Spleen (tissue), 11 donors: ENCODE measurements at regions not wholly inside any gene's neighbourhood (a gene's known extent, or its start where the extent isn't known, plus 50 kb on each side); places are given as distances from the start of the nearest gene placed in this dataset.

Source experiments
- DNase-seq: peaks from one replicate; pipeline ENCODE4 v3.0.0-alpha.2; 2020
- H3K27ac ChIP-seq, 8 donors: fragments of 200-600 bp; sonication (generic) in 7 of 8; 1 replicate in 4 of 8; 2 replicates in 4 of 8; pipeline versions ENCODE4 v1.5.0 to v1.8.0; 2016 to 2021; ENCODE audit warnings: inconsistent platforms in 4 of 8, mild to moderate bottlenecking in 4 of 8, moderate library complexity in 1 of 8
- H3K27me3 ChIP-seq, 7 donors: fragments of 200-600 bp; sonication (generic) in 6 of 7; replicated peaks in 1 of 7; 1 replicate in 4 of 7; 2 replicates in 3 of 7; pipeline versions ENCODE4 v1.5.0 to v1.8.0; 2016 to 2021; ENCODE audit warnings: inconsistent platforms in 3 of 7, mild to moderate bottlenecking in 1 of 7
- H3K36me3 ChIP-seq, 6 donors: fragments of 200-600 bp; sonication (generic) in 5 of 6; 1 replicate in 4 of 6; 2 replicates in 2 of 6; pipeline versions ENCODE4 v1.5.0 to v1.8.0; 2016 to 2021; ENCODE audit warnings: inconsistent platforms in 2 of 6
- H3K4me1 ChIP-seq, 6 donors: fragments of 200-600 bp; sonication (generic) in 5 of 6; 1 replicate in 3 of 6; 2 replicates in 3 of 6; pipeline versions ENCODE4 v1.5.0 to v1.8.0; 2016 to 2021; ENCODE audit warnings: inconsistent platforms in 3 of 6
- H3K4me3 ChIP-seq, 8 donors: fragments of 200-600 bp; sonication (generic) in 7 of 8; 1 replicate in 4 of 8; 2 replicates in 4 of 8; pipeline versions ENCODE4 v1.5.0 to v1.8.0; 2016 to 2021; ENCODE audit warnings: inconsistent platforms in 4 of 8, mild to moderate bottlenecking in 4 of 8, moderate library complexity in 2 of 8
- H3K9me3 ChIP-seq, 8 donors: fragments of 200-600 bp; sonication (generic) in 7 of 8; 1 replicate in 4 of 8; 2 replicates in 4 of 8; pipeline versions ENCODE4 v1.5.0 to v1.8.0; 2016 to 2021; ENCODE audit warnings: inconsistent platforms in 4 of 8
- CTCF ChIP-seq, 11 experiments: fragments of 200-600 bp in 7 of 11; fragments of 450-650 bp in 4 of 11; sonication (generic) in 4 of 11; IDR thresholded peaks in 8 of 11; conservative IDR thresholded peaks in 3 of 11; 1 replicate in 7 of 11; 2 replicates in 4 of 11; pipeline versions ENCODE4 v1.4.0 to v1.8.0; 2016 to 2021; ENCODE audit warnings: antibody characterized with exemption in 11 of 11, inconsistent platforms in 4 of 11, mild to moderate bottlenecking in 1 of 11
- POLR2A ChIP-seq, 3 donors: fragments of 450-650 bp; IDR thresholded peaks; one replicate each; pipeline ENCODE4 v1.5.1; 2017; ENCODE audit warnings: antibody characterized with exemption in 3 of 3, mild to moderate bottlenecking in 1 of 3
- POLR2AphosphoS5 ChIP-seq, 3 donors: sonication (generic); formaldehyde crosslinking; IDR thresholded peaks; one replicate each; pipeline ENCODE4 v1.5.1; 2017; ENCODE audit warnings: antibody characterized with exemption in 3 of 3
- WGBS, 5 donors: extraction: QIAGEN DNeasy Blood & Tissue Kit in 3 of 5; methylation state at CpG; one replicate each; pipeline versions ENCODE4 v1.1.5 to v1.1.7; 2013 to 2018; 5-methylcytosine and 5-hydroxymethylcytosine counted together
- intact Hi-C: fragments of 100-400 bp; cut with DNase I; formaldehyde crosslinking; loops from one replicate; pipeline ENCODE4 v1.15.0; 2023; ENCODE audit warnings: low total_unique reads
- donor health status: healthy with polysubstance abuse.
- donor health status: DM: no; HTN: no; CAD: no; lungs with moderate emphysema.
- donor health status: DM: no; HTN: no; CAD: no.
- donor health status: Bipolar disorder and iron deficiency.
- donor health status: healthy.
- donor health status: DM: no; HTN: no; CAD: no.
- donor health status: DM: yes; HTN: yes; CAD: no.

GRCh38 chr5:98204798-98205197 lies 568.7 kb upstream of the RGMB start:
- 75 to 95% (median 92%) methylated on average over 1 of the region's 1 CpG for WGBS, 5 donors
- intact Hi-C loops, result no loop called here
- Histone ChIP-seq H3K4me3 (no peak overlapping the region), H3K4me1 (no peaks in the 10 kb centered on the region), H3K36me3 (no peaks in the 10 kb centered on the region), H3K9me3 (peaks cover 0 to 5% (median 0%) of the 10 kb centered on the region in 8 donors), H3K27ac (no peak overlapping the region), H3K27me3 (no peaks in the 10 kb centered on the region)
- TF ChIP-seq POLR2A (IDR thresholded peaks at IDR 0.05) (no peak), CTCF (IDR thresholded peaks at IDR 0.05 in 8 of 11, conservative IDR thresholded peaks at IDR 0.05 in 3 of 11) (no peak), POLR2AphosphoS5 (IDR thresholded peaks at IDR 0.05) (no peak)
- DNase-seq, result no peak

- Histone ChIP-seq H3K36me3 (no peaks in the 10 kb centered on the region), H3K4me3 (no peak overlapping the region), H3K27me3 (no peaks in the 10 kb centered on the region), H3K9me3 (peaks cover 0 to 5% (median 0%) of the 10 kb centered on the region in 8 donors), H3K27ac (no peak overlapping the region), H3K4me1 (no peaks in the 10 kb centered on the region)
- 79 to 92% (median 89%) methylated on average over 2 of the region's 2 CpGs for WGBS, 5 donors
- intact Hi-C loops, result no loop called here
- TF ChIP-seq POLR2AphosphoS5 (IDR thresholded peaks at IDR 0.05), result no peak
- no peak for TF ChIP-seq POLR2A (IDR thresholded peaks at IDR 0.05)
- TF ChIP-seq CTCF (IDR thresholded peaks at IDR 0.05 in 8 of 11, conservative IDR thresholded peaks at IDR 0.05 in 3 of 11), result no peak
- DNase-seq, result no peak
Measured at GRCh38 chr5:98205691-98206461, 567.6 kb upstream of the RGMB start.

- no peaks in the 10 kb centered on the region for H3K27me3 ChIP-seq
- no peaks in the 10 kb centered on the region for H3K4me1 ChIP-seq
- no peak overlapping the region for H3K27ac ChIP-seq
- TF ChIP-seq CTCF (IDR thresholded peaks at IDR 0.05 in 8 of 11, conservative IDR thresholded peaks at IDR 0.05 in 3 of 11), result no peak
- TF ChIP-seq POLR2A (IDR thresholded peaks at IDR 0.05), result no peak
- TF ChIP-seq POLR2AphosphoS5 (IDR thresholded peaks at IDR 0.05), result no peak
- no peak for DNase-seq
- H3K36me3 ChIP-seq, result no peaks in the 10 kb centered on the region
- H3K4me3 ChIP-seq, result no peak overlapping the region
- peaks cover 0 to 5% (median 0%) of the 10 kb centered on the region in 8 donors for H3K9me3 ChIP-seq
- intact Hi-C loops, result no loop called here
- 34 to 46% (median 40%) methylated on average over 2 of the region's 2 CpGs for WGBS, 5 donors
Measured at GRCh38 chr5:98206566-98206965, 566.9 kb upstream of the RGMB start.

GRCh38 chr5:98209418-98209817 lies 564.0 kb upstream of the RGMB start:
- intact Hi-C loops, result no loop called here
- Histone ChIP-seq H3K4me1 (no peaks in the 10 kb centered on the region), H3K27me3 (no peaks in the 10 kb centered on the region), H3K36me3 (no peaks in the 10 kb centered on the region), H3K27ac (no peak overlapping the region), H3K4me3 (no peak overlapping the region), H3K9me3 (no peaks in the 10 kb centered on the region)
- no peak for TF ChIP-seq POLR2A (IDR thresholded peaks at IDR 0.05)
- no peak for TF ChIP-seq CTCF (IDR thresholded peaks at IDR 0.05 in 8 of 11, conservative IDR thresholded peaks at IDR 0.05 in 3 of 11)
- no peak for TF ChIP-seq POLR2AphosphoS5 (IDR thresholded peaks at IDR 0.05)
- DNase-seq, result no peak
